ENCODE measurements at regions not wholly inside any gene's neighbourhood (a gene's known extent, or its start where the extent isn't known, plus 50 kb on each side); places are given as distances from the start of the nearest gene placed in this dataset.

DNA sequence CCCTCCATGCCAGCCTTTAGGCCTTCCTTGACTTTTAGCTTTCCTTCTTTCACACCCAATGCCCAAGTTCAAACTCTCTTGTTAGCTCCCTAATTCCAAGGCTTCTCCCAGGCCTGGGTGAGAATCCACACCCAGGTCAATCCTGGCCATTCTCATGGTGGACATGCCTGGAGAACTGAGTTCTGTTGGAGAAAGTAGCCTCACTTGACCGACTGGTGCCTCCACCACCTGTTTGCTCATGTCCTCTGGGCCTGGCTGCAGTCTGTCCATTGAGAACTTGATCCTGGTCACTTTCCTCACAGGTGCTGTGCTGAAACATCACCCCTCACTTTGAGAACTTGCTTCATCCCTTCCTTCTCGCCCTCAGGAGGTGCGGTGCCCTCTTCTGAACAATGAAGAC is 189.1 kb upstream of the TWIST2 start:
- TF ChIP-seq, protein P1, sequence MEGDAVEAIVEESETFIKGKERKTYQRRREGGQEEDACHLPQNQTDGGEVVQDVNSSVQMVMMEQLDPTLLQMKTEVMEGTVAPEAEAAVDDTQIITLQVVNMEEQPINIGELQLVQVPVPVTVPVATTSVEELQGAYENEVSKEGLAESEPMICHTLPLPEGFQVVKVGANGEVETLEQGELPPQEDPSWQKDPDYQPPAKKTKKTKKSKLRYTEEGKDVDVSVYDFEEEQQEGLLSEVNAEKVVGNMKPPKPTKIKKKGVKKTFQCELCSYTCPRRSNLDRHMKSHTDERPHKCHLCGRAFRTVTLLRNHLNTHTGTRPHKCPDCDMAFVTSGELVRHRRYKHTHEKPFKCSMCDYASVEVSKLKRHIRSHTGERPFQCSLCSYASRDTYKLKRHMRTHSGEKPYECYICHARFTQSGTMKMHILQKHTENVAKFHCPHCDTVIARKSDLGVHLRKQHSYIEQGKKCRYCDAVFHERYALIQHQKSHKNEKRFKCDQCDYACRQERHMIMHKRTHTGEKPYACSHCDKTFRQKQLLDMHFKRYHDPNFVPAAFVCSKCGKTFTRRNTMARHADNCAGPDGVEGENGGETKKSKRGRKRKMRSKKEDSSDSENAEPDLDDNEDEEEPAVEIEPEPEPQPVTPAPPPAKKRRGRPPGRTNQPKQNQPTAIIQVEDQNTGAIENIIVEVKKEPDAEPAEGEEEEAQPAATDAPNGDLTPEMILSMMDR (IDR thresholded peaks at IDR 0.05): no peak
- TF ChIP-seq ZFX (IDR thresholded peaks at IDR 0.05; ENCODE audit: borderline replicate concordance): no peak
